LNCaP clone FGC (cell line): ENCODE measurements at regions not wholly inside any gene's neighbourhood (a gene's known extent, or its start where the extent isn't known, plus 50 kb on each side); places are given as distances from the start of the nearest gene placed in this dataset.

Source experiments
- DNase-seq: peaks from one replicate; pipeline ENCODE4 v3.0.0-alpha.2; 2011; ENCODE audit warnings: low read depth
- H3K4me3 ChIP-seq: 2 replicates; pipeline ENCODE4 v1.5.1; 2011; ENCODE audit warnings: mild to moderate bottlenecking, low read depth, low read length, control low read depth
- TF ChIP-seq, protein P1 (sequence below): IDR thresholded peaks from 2 replicates; pipeline ENCODE4 v1.5.1; 2012; ENCODE audit warnings: mild to moderate bottlenecking; ENCODE audit not compliant: control insufficient read depth, insufficient read depth; ENCODE audit errors: extremely low read depth

DNA sequence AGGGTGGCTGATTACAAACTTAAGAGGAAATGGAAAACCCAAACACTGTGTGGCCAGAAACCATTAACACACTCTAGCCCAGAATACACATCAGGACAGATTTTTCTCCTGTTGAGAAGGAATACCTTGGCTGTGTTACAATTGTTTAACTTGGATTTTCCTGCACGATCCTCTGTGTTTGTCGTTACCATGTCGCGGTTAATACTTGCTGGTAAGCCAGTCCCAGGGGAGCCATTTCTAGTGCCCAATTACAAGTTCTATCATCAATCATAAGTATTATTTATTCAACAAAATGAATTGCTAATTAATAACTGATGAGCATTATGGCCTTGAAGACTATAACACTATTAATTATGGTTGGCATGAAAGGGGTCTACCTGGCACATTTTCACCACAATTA is 146.8 kb downstream of the LNPK start:
- TF ChIP-seq, protein P1, sequence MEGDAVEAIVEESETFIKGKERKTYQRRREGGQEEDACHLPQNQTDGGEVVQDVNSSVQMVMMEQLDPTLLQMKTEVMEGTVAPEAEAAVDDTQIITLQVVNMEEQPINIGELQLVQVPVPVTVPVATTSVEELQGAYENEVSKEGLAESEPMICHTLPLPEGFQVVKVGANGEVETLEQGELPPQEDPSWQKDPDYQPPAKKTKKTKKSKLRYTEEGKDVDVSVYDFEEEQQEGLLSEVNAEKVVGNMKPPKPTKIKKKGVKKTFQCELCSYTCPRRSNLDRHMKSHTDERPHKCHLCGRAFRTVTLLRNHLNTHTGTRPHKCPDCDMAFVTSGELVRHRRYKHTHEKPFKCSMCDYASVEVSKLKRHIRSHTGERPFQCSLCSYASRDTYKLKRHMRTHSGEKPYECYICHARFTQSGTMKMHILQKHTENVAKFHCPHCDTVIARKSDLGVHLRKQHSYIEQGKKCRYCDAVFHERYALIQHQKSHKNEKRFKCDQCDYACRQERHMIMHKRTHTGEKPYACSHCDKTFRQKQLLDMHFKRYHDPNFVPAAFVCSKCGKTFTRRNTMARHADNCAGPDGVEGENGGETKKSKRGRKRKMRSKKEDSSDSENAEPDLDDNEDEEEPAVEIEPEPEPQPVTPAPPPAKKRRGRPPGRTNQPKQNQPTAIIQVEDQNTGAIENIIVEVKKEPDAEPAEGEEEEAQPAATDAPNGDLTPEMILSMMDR = no peak
- no peak overlapping the region for H3K4me3 ChIP-seq

DNA sequence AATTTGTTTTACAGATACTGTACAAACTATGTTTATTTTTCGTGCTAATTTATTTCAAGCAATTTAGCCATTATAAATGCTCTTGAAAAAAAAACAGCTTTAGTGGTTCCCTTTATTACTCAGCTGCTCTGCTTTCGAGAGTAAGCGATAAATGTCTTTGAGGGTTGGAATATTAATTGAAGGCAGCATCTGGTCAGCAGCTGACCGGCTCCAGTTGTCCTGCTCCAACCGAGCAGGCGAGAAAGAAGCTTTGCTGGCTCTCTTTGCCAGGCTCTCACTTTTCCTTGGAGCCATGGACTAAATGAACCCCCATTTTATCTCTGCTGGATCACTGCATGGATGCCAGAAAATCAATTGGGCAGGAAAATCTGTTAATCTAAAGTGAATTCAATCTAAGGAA is 147.4 kb downstream of the LNPK start:
- no peak for DNase-seq
- no peak overlapping the region for H3K4me3 ChIP-seq
- TF ChIP-seq, protein P1 = no peak

More for the DNA sequence above, 146.8 kb downstream of the LNPK start:
- DNase-seq = no peak

DNA sequence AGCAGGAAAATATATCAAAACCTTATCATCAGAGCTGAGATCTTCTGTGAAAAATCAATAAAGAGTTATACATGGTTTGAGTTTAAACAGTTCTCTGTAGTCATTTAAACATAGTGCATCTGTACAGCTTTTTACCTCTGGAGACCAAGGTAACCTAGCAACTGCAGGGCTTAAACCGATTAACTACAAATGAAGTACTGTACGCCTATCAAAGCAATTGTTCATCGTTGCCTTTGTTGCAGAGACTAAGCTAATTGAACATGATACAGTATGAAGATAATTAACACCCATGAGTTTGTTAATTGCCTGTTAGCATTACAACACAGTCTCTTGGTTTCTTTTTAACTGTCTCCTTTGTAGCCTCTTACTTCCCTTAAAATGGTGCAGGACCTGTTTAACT is 147.9 kb downstream of the LNPK start:
- no peak overlapping the region for H3K4me3 ChIP-seq
- no peak for DNase-seq
- TF ChIP-seq, protein P1 = no peak

DNA sequence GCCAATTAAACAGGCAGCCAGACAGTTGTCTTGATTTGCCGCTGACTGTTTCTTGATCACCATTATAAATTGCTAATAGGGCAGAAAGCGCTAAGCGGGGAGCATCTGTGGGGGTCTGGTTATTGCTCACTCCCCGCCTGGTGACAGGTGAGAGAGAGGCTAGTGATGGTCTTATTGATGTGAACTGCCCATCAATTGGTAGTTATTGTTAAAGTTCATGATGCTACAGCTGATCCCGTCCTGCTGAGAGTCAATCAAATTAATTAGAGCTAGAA is 148.5 kb downstream of the LNPK start:
- TF ChIP-seq, protein P1 = no peak
- no peak for DNase-seq
- H3K4me3 ChIP-seq = no peak overlapping the region

DNA sequence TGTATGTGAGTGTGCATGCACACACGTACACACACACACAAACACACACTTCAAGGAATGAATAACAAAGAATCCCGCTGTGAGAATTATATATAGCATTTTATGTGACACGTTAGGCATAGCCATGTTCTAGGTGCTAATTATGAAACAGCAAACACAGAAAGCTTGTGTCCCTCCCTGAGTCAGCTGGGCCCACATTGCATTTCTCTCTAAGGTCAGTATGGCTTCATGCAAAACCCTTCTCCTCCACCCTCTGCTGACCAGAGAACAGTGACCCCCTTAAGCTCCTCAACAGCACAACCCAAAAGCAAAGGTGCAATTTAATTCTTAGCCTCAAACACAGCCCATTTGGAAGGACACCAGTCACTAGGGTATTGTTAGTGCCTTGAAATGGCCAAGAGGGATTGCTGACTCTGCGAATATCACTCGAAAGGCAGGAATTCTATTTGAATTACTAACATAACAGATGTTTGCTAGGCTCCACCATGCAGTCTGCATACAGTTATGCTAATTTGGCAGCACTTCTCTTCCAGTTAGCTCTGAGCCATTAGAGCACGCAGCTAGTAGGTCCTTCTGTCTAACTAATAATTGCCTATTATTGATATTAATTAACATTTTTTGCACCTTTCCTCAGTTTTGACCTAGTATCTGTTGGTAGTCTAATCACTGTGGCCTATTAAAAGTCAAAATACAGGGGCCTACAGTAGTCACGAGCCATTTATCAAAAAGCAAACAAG is 149.0 kb downstream of the LNPK start:
- TF ChIP-seq, protein P1 = no peak
- DNase-seq = no peak
- H3K4me3 ChIP-seq = no peak overlapping the region

DNA sequence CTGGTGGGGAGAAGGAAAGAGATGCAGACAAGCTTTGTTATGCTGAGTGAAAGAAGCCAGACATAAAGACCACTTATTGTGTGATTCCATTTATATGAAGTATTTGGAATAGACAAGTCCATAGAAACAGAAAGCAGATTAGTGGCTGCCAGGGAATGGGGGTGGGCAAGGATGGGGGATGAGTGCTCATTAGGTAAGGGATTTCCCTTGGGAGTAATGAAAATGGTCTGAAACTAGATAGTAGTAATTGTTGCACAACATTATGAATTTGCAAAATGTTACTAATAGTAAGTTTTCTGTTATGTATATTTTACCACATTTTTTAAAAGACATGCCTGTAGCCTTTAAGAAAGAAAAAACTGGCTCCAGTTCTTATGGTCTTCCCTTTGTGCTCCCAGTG is 154.9 kb downstream of the LNPK start:
- no peak for DNase-seq
- TF ChIP-seq, protein P1 = no peak
- H3K4me3 ChIP-seq = no peak overlapping the region

DNA sequence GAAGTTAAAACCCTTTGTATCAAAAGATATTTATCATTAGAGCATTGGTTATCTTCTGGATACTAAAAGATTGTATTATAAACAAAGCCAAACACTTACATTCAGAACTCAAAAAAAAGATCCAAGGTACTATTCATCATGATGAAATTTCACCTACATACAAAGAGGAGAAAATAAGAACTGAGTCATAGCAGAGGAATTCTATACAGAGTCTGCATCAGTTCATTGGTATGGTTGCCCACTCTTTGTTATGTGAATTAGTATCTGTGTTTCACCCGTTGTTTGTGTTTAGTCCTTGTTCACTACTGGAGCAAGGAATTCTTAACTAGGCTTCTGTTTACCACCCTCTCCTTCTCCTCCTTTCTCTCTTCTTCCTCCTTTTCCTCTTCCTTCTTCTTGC is 157.9 kb downstream of the LNPK start:
- H3K4me3 ChIP-seq = no peak overlapping the region
- TF ChIP-seq, protein P1 = no peak
- DNase-seq = no peak
